HepG2 (cell line): ENCODE measurements at regions not wholly inside any gene's neighbourhood (a gene's known extent, or its start where the extent isn't known, plus 50 kb on each side); places are given as distances from the start of the nearest gene placed in this dataset.
A peak's percentile ranks its signal among the peaks of the same experiment; 100 is the strongest.

ENCODE experiments used
- ATAC-seq: fragments of 200-7000 bp; cut with Tn5 transposase; 3 replicates; pipeline ENCODE4 v1.9.1; 2020; ENCODE audit warnings: mild to moderate bottlenecking, moderate library complexity
- BruUV-seq: library from RNA; stranded (reverse); fragments of 400-500 nt; replicated peaks from 2 replicates; lab custom pipeline; 2021; lab: Mats Ljungman, UMichigan
- CTCF ChIA-PET: fragments of 300-600 bp; formaldehyde crosslinking; extraction: SDS; loops from one replicate; lab custom pipeline; 2021; ENCODE audit warnings: low total read pairs, inconsistent platforms, low intra/inter-chr PET ratio; lab: Yijun Ruan, JAX
- POLR2A ChIA-PET: fragments of 350-600 bp; sonication (Branson Sonifier 250); formaldehyde crosslinking; loops from one replicate; lab custom pipeline; 2020; ENCODE audit warnings: antibody characterized with exemption, inconsistent platforms; lab: Yijun Ruan, JAX
- DNase-seq: peaks from one replicate; pipeline ENCODE4 v3.0.0-alpha.2; 2015; ENCODE audit warnings: low spot score
- FAIRE-seq: peaks from 3 replicates; lab custom pipeline; 2011; peaks lifted over from hg19 to GRCh38; lab: Jason Lieb, UNC
- H2AFZ ChIP-seq: one replicate; pipeline ENCODE4 v1.6.1; 2011; ENCODE audit warnings: low read length, inconsistent platforms
- H3K27ac ChIP-seq: fragments of 300-600 bp; 3 replicates; pipeline ENCODE4 v1.8.0; 2011; ENCODE audit warnings: mixed run types, mild to moderate bottlenecking, mixed read lengths, low read length, inconsistent platforms; ENCODE audit not compliant: insufficient read depth; ENCODE audit errors: extremely low read length
- H3K27me3 ChIP-seq, 2 experiments: fragments of 200-600 bp in 1 of 2; 2 replicates in 1 of 2; 3 replicates in 1 of 2; pipeline versions ENCODE4 v1.6.0 to v1.8.0; 2011; ENCODE audit warnings: low read length in 2 of 2, mild to moderate bottlenecking in 2 of 2, moderate library complexity in 2 of 2, inconsistent platforms in 1 of 2; ENCODE audit not compliant: insufficient read depth in 2 of 2, control insufficient read depth in 1 of 2
- H3K36me3 ChIP-seq, 2 experiments: fragments of 200-600 bp in 1 of 2; replicated peaks in 1 of 2; 2 replicates in 1 of 2; 3 replicates in 1 of 2; pipeline versions ENCODE4 v1.5.1 to v1.8.0; 2011; ENCODE audit warnings: low read length in 2 of 2, inconsistent platforms in 1 of 2; ENCODE audit not compliant: insufficient read depth in 2 of 2, control insufficient read depth in 1 of 2
- H3K4me1 ChIP-seq: 2 replicates; pipeline ENCODE4 v1.5.1; 2012; ENCODE audit warnings: low read length, inconsistent platforms; ENCODE audit not compliant: insufficient read depth
- H3K4me2 ChIP-seq: 2 replicates; pipeline ENCODE4 v1.6.0; 2011; ENCODE audit warnings: low read depth, low read length, inconsistent platforms
- H3K4me3 ChIP-seq, 3 experiments: fragments of 200-600 bp in 1 of 3; sonication (generic), shearing (Covaris generic) in 1 of 3; replicated peaks in 1 of 3; 2 replicates each; pipeline ENCODE4 v1.5.1; 2011 to 2016; ENCODE audit warnings: low read length in 3 of 3, inconsistent platforms in 2 of 3, low read depth in 2 of 3, mild to moderate bottlenecking in 2 of 3, control low read depth in 1 of 3, mixed read lengths in 1 of 3; ENCODE audit not compliant: insufficient read depth in 1 of 3
- H3K79me2 ChIP-seq: one replicate; pipeline ENCODE4 v1.6.1; 2011; ENCODE audit warnings: low read length, inconsistent platforms; ENCODE audit not compliant: insufficient read depth
- H3K9ac ChIP-seq: 2 replicates; pipeline ENCODE4 v1.6.0; 2011; ENCODE audit warnings: mild to moderate bottlenecking, low read depth, low read length, inconsistent platforms; ENCODE audit not compliant: insufficient read depth
- H3K9me3 ChIP-seq: 2 replicates; pipeline ENCODE4 v1.5.1; 2012; ENCODE audit warnings: mild to moderate bottlenecking, low read length
- H4K20me1 ChIP-seq: 2 replicates; pipeline ENCODE4 v1.6.0; 2011; ENCODE audit warnings: inconsistent platforms, mild to moderate bottlenecking, low read length, moderate library complexity; ENCODE audit not compliant: insufficient read depth
- CEBPB ChIP-seq: IDR thresholded peaks from 2 replicates; pipeline ENCODE4 v1.6.1; 2011; ENCODE audit warnings: low read depth, low read length, improper control_type of control experiment, borderline replicate concordance
- PLSCR1 ChIP-seq: sonication (generic); formaldehyde crosslinking; IDR thresholded peaks from 2 replicates; pipeline ENCODE4 v1.5.0; 2020; ENCODE audit warnings: missing genetic modification reagents, mild to moderate bottlenecking, borderline replicate concordance
- WGBS: methylation state at CpG from one replicate; pipeline ENCODE4 v1.1.6; 2017; ENCODE audit warnings: low lambda C conversion rate; 5-methylcytosine and 5-hydroxymethylcytosine counted together
- in situ Hi-C: cut with HindIII; loops from 2 replicates; pipeline ENCODE4 v1.10.0; 2017; ENCODE audit warnings: low pct_unique_long_range_greater_than_20kb; ENCODE audit not compliant: extremely low pct_ligation_motif_present
- intact Hi-C: fragments of 100-400 bp; cut with micrococcal nuclease; formaldehyde crosslinking; loops from one replicate; pipeline ENCODE4 v1.10.0; 2022; ENCODE audit not compliant: unreplicated experiment
- TF ChIP-seq, protein P1 (sequence below): sonication (generic); formaldehyde crosslinking; IDR thresholded peaks from 2 replicates; pipeline ENCODE4 v1.5.1; 2020; ENCODE audit warnings: missing genetic modification reagents, mild to moderate bottlenecking, borderline replicate concordance
- TF ChIP-seq, protein P2 (sequence below): sonication (generic); formaldehyde crosslinking; IDR thresholded peaks from 2 replicates; pipeline ENCODE4 v1.4.0; 2020; ENCODE audit warnings: mild to moderate bottlenecking, missing genetic modification reagents

DNA sequence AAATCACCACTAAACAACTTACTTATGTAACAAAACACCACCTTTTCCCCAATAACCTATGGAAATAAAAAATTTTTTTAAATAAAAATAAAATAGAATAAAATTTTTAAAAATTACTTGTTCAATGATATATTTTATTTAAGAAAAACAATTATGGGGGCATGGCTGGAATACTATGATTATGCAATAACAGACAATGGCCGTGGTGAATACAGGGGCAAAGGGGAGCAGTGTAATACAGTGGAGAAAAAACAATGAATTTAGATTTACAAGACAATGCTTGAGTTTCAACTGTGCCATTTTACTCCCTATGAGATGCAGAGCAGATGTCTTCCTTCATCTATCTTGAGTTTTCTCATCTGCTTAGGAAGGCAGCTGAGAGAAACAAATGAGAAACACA lies 72.9 kb downstream of the BLTP3B start:
- BruUV-seq: no TSS peak
- no peak for ATAC-seq

More for the DNA sequence above, 72.9 kb downstream of the BLTP3B start:
- no peaks in the 10 kb centered on the region; the same call in 1 of the 2 replicates for H3K4me1 ChIP-seq
- POLR2A ChIA-PET: no interaction called here
- H3K36me3 ChIP-seq: peaks cover 1 to 17% of the 10 kb centered on the region in 2 experiments; a peak in 4 of 5 replicates
- FAIRE-seq (no peak), DNase-seq (no peak)
- WGBS: 100% methylated on average over 1 of the region's 1 CpG
- H3K79me2 ChIP-seq: no peaks in the 10 kb centered on the region
- H3K27ac ChIP-seq: no peak overlapping the region
- in situ Hi-C loops: no loop called here
- H3K9me3 ChIP-seq: no peaks in the 10 kb centered on the region
- no peaks in the 10 kb centered on the region; a peak in 1 of 5 replicates for H3K27me3 ChIP-seq
- H3K9ac ChIP-seq: no peak overlapping the region
- no peak overlapping the region for H3K4me3 ChIP-seq
- TF ChIP-seq, protein P1, sequence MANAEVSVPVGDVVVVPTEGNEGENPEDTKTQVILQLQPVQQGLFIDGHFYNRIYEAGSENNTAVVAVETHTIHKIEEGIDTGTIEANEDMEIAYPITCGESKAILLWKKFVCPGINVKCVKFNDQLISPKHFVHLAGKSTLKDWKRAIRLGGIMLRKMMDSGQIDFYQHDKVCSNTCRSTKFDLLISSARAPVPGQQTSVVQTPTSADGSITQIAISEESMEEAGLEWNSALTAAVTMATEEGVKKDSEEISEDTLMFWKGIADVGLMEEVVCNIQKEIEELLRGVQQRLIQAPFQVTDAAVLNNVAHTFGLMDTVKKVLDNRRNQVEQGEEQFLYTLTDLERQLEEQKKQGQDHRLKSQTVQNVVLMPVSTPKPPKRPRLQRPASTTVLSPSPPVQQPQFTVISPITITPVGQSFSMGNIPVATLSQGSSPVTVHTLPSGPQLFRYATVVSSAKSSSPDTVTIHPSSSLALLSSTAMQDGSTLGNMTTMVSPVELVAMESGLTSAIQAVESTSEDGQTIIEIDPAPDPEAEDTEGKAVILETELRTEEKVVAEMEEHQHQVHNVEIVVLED: no peak
- TF ChIP-seq PLSCR1 (CRISPR knock-in tag) (no peak), CEBPB (peak; percentile 28; the same call in 1 of the 2 replicates)
- TF ChIP-seq, protein P2, sequence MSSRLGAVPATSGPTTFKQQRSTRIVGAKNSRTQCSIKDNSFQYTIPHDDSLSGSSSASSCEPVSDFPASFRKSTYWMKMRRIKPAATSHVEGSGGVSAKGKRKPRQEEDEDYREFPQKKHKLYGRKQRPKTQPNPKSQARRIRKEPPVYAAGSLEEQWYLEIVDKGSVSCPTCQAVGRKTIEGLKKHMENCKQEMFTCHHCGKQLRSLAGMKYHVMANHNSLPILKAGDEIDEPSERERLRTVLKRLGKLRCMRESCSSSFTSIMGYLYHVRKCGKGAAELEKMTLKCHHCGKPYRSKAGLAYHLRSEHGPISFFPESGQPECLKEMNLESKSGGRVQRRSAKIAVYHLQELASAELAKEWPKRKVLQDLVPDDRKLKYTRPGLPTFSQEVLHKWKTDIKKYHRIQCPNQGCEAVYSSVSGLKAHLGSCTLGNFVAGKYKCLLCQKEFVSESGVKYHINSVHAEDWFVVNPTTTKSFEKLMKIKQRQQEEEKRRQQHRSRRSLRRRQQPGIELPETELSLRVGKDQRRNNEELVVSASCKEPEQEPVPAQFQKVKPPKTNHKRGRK (CRISPR knock-in tag): no peak
- TF ChIP-seq, all 625 proteins: peak for 1
- Histone ChIP-seq H4K20me1 (no peaks in the 10 kb centered on the region), H3K4me2 (no peak overlapping the region), H2AFZ (no peak overlapping the region)
- intact Hi-C loops: no loop called here
- CTCF ChIA-PET: no interaction called here
